IMR-90 (cell line): ENCODE measurements at regions not wholly inside any gene's neighbourhood (a gene's known extent, or its start where the extent isn't known, plus 50 kb on each side); places are given as distances from the start of the nearest gene placed in this dataset.

Experiments
- MAZ ChIP-seq: IDR thresholded peaks from 2 replicates; pipeline ENCODE4 v1.6.1; 2012; ENCODE audit warnings: low read depth, mild to moderate bottlenecking, low read length, improper control_type of control experiment, moderate library complexity, borderline replicate concordance
- POLR2A ChIP-seq: IDR thresholded peaks from 2 replicates; pipeline ENCODE4 v1.6.1; 2012; ENCODE audit warnings: mild to moderate bottlenecking, low read depth, low read length
- SMC3 ChIP-seq: fragments of 150-350 bp; IDR thresholded peaks from 2 replicates; pipeline ENCODE4 v1.6.1; 2016; ENCODE audit warnings: low read depth, mild to moderate bottlenecking, antibody characterized with exemption, low read length, moderate library complexity
- TF ChIP-seq, protein P1 (sequence below): fragments of 150-350 bp; IDR thresholded peaks from 2 replicates; pipeline ENCODE4 v1.6.1; 2017; ENCODE audit warnings: mild to moderate bottlenecking, antibody characterized with exemption, low read length, low read depth
- TF ChIP-seq, protein P2 (sequence below): conservative IDR thresholded peaks from 2 replicates; pipeline ENCODE4 v1.5.1; 2012; ENCODE audit warnings: mild to moderate bottlenecking, low read depth, low read length, improper control_type of control experiment

GRCh38 chr4:29970626-29971025 lies 749.5 kb upstream of the PCDH7 start:
- TF ChIP-seq, protein P1, sequence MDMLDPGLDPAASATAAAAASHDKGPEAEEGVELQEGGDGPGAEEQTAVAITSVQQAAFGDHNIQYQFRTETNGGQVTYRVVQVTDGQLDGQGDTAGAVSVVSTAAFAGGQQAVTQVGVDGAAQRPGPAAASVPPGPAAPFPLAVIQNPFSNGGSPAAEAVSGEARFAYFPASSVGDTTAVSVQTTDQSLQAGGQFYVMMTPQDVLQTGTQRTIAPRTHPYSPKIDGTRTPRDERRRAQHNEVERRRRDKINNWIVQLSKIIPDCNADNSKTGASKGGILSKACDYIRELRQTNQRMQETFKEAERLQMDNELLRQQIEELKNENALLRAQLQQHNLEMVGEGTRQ: no peak
- TF ChIP-seq MAZ (no peak), POLR2A (no peak), SMC3 (no peak)
- TF ChIP-seq, protein P2, sequence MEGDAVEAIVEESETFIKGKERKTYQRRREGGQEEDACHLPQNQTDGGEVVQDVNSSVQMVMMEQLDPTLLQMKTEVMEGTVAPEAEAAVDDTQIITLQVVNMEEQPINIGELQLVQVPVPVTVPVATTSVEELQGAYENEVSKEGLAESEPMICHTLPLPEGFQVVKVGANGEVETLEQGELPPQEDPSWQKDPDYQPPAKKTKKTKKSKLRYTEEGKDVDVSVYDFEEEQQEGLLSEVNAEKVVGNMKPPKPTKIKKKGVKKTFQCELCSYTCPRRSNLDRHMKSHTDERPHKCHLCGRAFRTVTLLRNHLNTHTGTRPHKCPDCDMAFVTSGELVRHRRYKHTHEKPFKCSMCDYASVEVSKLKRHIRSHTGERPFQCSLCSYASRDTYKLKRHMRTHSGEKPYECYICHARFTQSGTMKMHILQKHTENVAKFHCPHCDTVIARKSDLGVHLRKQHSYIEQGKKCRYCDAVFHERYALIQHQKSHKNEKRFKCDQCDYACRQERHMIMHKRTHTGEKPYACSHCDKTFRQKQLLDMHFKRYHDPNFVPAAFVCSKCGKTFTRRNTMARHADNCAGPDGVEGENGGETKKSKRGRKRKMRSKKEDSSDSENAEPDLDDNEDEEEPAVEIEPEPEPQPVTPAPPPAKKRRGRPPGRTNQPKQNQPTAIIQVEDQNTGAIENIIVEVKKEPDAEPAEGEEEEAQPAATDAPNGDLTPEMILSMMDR: no peak
